ENCODE measurements at regions not wholly inside any gene's neighbourhood (a gene's known extent, or its start where the extent isn't known, plus 50 kb on each side); places are given as distances from the start of the nearest gene placed in this dataset.

- intact Hi-C loops (cut with micrococcal nuclease; ENCODE audit: unreplicated experiment), result no loop called here
- H3K9me3 ChIP-seq, result no peaks in the 10 kb centered on the region
- Mint-ChIP-seq H3K4me1 (ENCODE audit: low read depth, unreplicated experiment) (no peaks in the 10 kb centered on the region), H3K4me3 (ENCODE audit: unreplicated experiment) (no peak overlapping the region), H3K27me3 (ENCODE audit: insufficient read depth, unreplicated experiment) (peaks cover 9% of the 10 kb centered on the region), H3K36me3 (ENCODE audit: insufficient read depth, unreplicated experiment) (no peaks in the 10 kb centered on the region), H3K9me3 (ENCODE audit: unreplicated experiment) (no peaks in the 10 kb centered on the region), H3K27ac (ENCODE audit: unreplicated experiment) (no peak overlapping the region)
- POLR2A ChIA-PET, result no interaction called here
- H3K27me3 ChIP-seq (replicated peaks; ENCODE audit: control insufficient read depth, insufficient read depth, low read length), result no peaks in the 10 kb centered on the region; the same call in 1 of the 2 replicates
- H3K36me3 ChIP-seq (ENCODE audit: control insufficient read depth, insufficient read depth, low read length), result no peaks in the 10 kb centered on the region
- no TSS peak for BruUV-seq (replicated peaks)
- H3K4me1 ChIP-seq, result no peaks in the 10 kb centered on the region
- TF ChIP-seq CTCF (IDR thresholded peaks at IDR 0.05; ENCODE audit: insufficient read depth in 1 of 2, low read depth in 1 of 2, low read length in 1 of 2, severe bottlenecking in 1 of 2, unreplicated experiment in 1 of 2), result no peak
- DNase-seq, result no peak
- CTCF ChIA-PET, result no interaction called here
- no peak overlapping the region for H3K4me3 ChIP-seq (ENCODE audit: low read depth, low read length)
Observed at GRCh38 chr2:128687565-128687964, 368.9 kb upstream of the HS6ST1 start.

DNA sequence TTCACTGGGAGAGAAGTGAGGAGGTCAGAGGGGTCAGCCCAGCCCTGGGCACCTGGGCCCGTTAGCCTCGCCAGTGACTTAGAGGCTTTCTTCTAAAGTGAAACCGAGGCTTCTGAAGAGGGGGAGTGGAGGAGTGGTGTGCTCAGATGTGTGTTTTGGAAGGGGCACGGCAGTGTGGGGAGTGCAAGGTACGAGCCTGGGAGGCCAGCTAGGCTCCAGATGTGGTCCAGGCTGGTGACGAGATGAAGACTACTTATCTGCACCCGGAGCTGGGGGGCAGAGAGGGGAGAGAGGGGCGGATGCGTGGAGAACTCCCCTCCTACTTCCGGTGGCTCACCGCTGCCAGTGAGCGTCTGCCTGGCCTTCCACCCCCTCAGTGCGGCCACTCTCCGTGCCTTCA is 371.3 kb upstream of the HS6ST1 start:
- H3K9me3 Mint-ChIP-seq (ENCODE audit: unreplicated experiment), result no peaks in the 10 kb centered on the region
- Histone ChIP-seq H3K9me3 (no peaks in the 10 kb centered on the region), H3K4me3 (ENCODE audit: low read depth, low read length) (no peak overlapping the region), H3K27me3 (replicated peaks; ENCODE audit: control insufficient read depth, insufficient read depth, low read length) (no peaks in the 10 kb centered on the region; the same call in 1 of the 2 replicates), H3K36me3 (ENCODE audit: control insufficient read depth, insufficient read depth, low read length) (no peaks in the 10 kb centered on the region), H3K4me1 (no peaks in the 10 kb centered on the region)
- peaks cover 12% of the 10 kb centered on the region for H3K27me3 Mint-ChIP-seq (ENCODE audit: insufficient read depth, unreplicated experiment)
- TF ChIP-seq CTCF (IDR thresholded peaks at IDR 0.05; ENCODE audit: insufficient read depth in 1 of 2, low read depth in 1 of 2, low read length in 1 of 2, severe bottlenecking in 1 of 2, unreplicated experiment in 1 of 2), result no peak
- no peaks in the 10 kb centered on the region for H3K36me3 Mint-ChIP-seq (ENCODE audit: insufficient read depth, unreplicated experiment)
- no peaks in the 10 kb centered on the region for H3K4me1 Mint-ChIP-seq (ENCODE audit: low read depth, unreplicated experiment)
- POLR2A ChIA-PET, result no interaction called here
- BruUV-seq (replicated peaks), result no TSS peak
- no peak overlapping the region for H3K27ac Mint-ChIP-seq (ENCODE audit: unreplicated experiment)
- no peak overlapping the region for H3K4me3 Mint-ChIP-seq (ENCODE audit: unreplicated experiment)
- intact Hi-C loops (cut with micrococcal nuclease; ENCODE audit: unreplicated experiment), result no loop called here
- DNase-seq, result no peak
- CTCF ChIA-PET, result no interaction called here

GRCh38 chr2:128690431-128690830 is 371.8 kb upstream of the HS6ST1 start:
- no peaks in the 10 kb centered on the region for H3K9me3 ChIP-seq
- H3K4me3 Mint-ChIP-seq (ENCODE audit: unreplicated experiment), result no peak overlapping the region
- no peaks in the 10 kb centered on the region for H3K9me3 Mint-ChIP-seq (ENCODE audit: unreplicated experiment)

More at GRCh38 chr2:128690431-128690830, 371.8 kb upstream of the HS6ST1 start:
- Histone ChIP-seq H3K4me1 (no peaks in the 10 kb centered on the region), H3K27me3 (replicated peaks; ENCODE audit: control insufficient read depth, insufficient read depth, low read length) (no peaks in the 10 kb centered on the region; the same call in 1 of the 2 replicates), H3K36me3 (ENCODE audit: control insufficient read depth, insufficient read depth, low read length) (no peaks in the 10 kb centered on the region), H3K4me3 (ENCODE audit: low read depth, low read length) (no peak overlapping the region)
- intact Hi-C loops (cut with micrococcal nuclease; ENCODE audit: unreplicated experiment), result no loop called here
- Mint-ChIP-seq H3K36me3 (ENCODE audit: insufficient read depth, unreplicated experiment) (no peaks in the 10 kb centered on the region), H3K27me3 (ENCODE audit: insufficient read depth, unreplicated experiment) (peaks cover 12% of the 10 kb centered on the region), H3K27ac (ENCODE audit: unreplicated experiment) (no peak overlapping the region), H3K4me1 (ENCODE audit: low read depth, unreplicated experiment) (no peaks in the 10 kb centered on the region)
- ChIA-PET CTCF (no interaction called here), POLR2A (no interaction called here)
- TF ChIP-seq CTCF (IDR thresholded peaks at IDR 0.05; ENCODE audit: insufficient read depth in 1 of 2, low read depth in 1 of 2, low read length in 1 of 2, severe bottlenecking in 1 of 2, unreplicated experiment in 1 of 2), result no peak
- BruUV-seq (replicated peaks), result no TSS peak
- no peak for DNase-seq

Measured in Caco-2 (cell line).